ENCODE measurements at regions not wholly inside any gene's neighbourhood (a gene's known extent, or its start where the extent isn't known, plus 50 kb on each side); places are given as distances from the start of the nearest gene placed in this dataset.

- TF ChIP-seq FOXP2 (optimal IDR thresholded peaks at IDR 0.05; ENCODE audit: borderline replicate concordance, extremely low read depth, extremely low read length, insufficient read depth) (no peak), SIN3A (IDR thresholded peaks at IDR 0.05; ENCODE audit: borderline replicate concordance, insufficient read depth, low read length) (no peak), TAF1 (IDR thresholded peaks at IDR 0.05; ENCODE audit: borderline replicate concordance, insufficient read depth, low read length) (no peak), POLR2AphosphoS5 (IDR thresholded peaks at IDR 0.05; ENCODE audit: low read depth, low read length) (no peak)
- TF ChIP-seq, protein P1, sequence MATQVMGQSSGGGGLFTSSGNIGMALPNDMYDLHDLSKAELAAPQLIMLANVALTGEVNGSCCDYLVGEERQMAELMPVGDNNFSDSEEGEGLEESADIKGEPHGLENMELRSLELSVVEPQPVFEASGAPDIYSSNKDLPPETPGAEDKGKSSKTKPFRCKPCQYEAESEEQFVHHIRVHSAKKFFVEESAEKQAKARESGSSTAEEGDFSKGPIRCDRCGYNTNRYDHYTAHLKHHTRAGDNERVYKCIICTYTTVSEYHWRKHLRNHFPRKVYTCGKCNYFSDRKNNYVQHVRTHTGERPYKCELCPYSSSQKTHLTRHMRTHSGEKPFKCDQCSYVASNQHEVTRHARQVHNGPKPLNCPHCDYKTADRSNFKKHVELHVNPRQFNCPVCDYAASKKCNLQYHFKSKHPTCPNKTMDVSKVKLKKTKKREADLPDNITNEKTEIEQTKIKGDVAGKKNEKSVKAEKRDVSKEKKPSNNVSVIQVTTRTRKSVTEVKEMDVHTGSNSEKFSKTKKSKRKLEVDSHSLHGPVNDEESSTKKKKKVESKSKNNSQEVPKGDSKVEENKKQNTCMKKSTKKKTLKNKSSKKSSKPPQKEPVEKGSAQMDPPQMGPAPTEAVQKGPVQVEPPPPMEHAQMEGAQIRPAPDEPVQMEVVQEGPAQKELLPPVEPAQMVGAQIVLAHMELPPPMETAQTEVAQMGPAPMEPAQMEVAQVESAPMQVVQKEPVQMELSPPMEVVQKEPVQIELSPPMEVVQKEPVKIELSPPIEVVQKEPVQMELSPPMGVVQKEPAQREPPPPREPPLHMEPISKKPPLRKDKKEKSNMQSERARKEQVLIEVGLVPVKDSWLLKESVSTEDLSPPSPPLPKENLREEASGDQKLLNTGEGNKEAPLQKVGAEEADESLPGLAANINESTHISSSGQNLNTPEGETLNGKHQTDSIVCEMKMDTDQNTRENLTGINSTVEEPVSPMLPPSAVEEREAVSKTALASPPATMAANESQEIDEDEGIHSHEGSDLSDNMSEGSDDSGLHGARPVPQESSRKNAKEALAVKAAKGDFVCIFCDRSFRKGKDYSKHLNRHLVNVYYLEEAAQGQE (IDR thresholded peaks at IDR 0.05; ENCODE audit: insufficient read depth in 1 of 2, low read depth in 2 of 2, low read length in 2 of 2), result no peak
Measured at GRCh38 chr14:104465482-104466390, 113.8 kb upstream of the C14orf180 start.

- TF ChIP-seq, protein P1 (IDR thresholded peaks at IDR 0.05; ENCODE audit: insufficient read depth in 1 of 2, low read depth in 2 of 2, low read length in 2 of 2), result no peak
Measured at GRCh38 chr14:104467236-104467635, 112.3 kb upstream of the C14orf180 start.

DNA sequence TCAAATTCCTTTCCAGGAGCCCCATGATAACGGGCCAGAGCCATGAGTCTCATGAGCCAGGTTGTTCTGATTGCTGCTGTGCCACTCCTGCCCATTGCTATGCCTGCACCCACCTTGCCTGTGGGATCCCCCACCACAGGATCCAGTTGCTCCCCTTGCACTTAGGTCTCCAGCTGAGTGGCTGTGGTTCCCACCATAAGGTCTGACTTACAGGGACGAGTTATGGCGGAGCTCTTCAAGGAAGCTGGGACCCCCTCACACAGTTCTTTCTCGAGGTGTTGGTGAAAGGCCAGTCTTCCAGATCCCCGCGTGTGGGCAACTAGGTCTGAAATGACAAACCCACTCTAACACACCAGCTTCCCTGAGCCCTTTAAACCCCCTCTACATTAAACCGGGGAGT lies 111.9 kb upstream of the C14orf180 start:
- no peak for TF ChIP-seq TAF1 (IDR thresholded peaks at IDR 0.05; ENCODE audit: borderline replicate concordance, insufficient read depth, low read length)
- TF ChIP-seq SIN3A (IDR thresholded peaks at IDR 0.05; ENCODE audit: borderline replicate concordance, insufficient read depth, low read length), result no peak
- no peak for TF ChIP-seq FOXP2 (optimal IDR thresholded peaks at IDR 0.05; ENCODE audit: borderline replicate concordance, extremely low read depth, extremely low read length, insufficient read depth)
- TF ChIP-seq, protein P1 (IDR thresholded peaks at IDR 0.05; ENCODE audit: insufficient read depth in 1 of 2, low read depth in 2 of 2, low read length in 2 of 2), result no peak
- TF ChIP-seq POLR2AphosphoS5 (IDR thresholded peaks at IDR 0.05; ENCODE audit: low read depth, low read length), result no peak

GRCh38 chr14:104469591-104469990 lies 110.0 kb upstream of the C14orf180 start:
- TF ChIP-seq, protein P1 (IDR thresholded peaks at IDR 0.05; ENCODE audit: insufficient read depth in 1 of 2, low read depth in 2 of 2, low read length in 2 of 2), result no peak
- no peak for TF ChIP-seq POLR2AphosphoS5 (IDR thresholded peaks at IDR 0.05; ENCODE audit: low read depth, low read length)

DNA sequence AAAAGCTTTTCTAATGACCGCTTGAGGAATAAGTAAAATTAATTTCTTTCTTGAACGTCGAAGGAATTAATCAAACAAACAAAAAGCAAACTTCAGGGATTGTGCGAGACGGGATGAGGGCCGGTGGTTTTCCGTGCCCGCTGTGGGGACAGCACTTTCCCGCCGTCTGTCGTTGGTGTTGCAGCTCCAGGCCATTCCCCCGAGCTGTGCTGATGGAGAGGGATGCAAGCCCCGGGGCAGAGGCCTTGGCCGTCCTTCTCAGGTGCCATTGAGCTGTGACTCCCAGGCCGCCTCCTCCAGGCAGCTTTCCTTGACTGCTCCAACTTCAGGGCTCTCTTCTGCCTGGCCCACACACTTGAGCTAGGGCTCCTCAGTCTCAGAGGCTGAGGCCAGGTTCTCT lies 109.0 kb upstream of the C14orf180 start:
- TF ChIP-seq TAF1 (IDR thresholded peaks at IDR 0.05; ENCODE audit: borderline replicate concordance, insufficient read depth, low read length), result no peak
- no peak for TF ChIP-seq FOXP2 (optimal IDR thresholded peaks at IDR 0.05; ENCODE audit: borderline replicate concordance, extremely low read depth, extremely low read length, insufficient read depth)
- no peak for TF ChIP-seq POLR2AphosphoS5 (IDR thresholded peaks at IDR 0.05; ENCODE audit: low read depth, low read length)
- TF ChIP-seq, protein P1 (IDR thresholded peaks at IDR 0.05; ENCODE audit: insufficient read depth in 1 of 2, low read depth in 2 of 2, low read length in 2 of 2), result no peak
